ENCODE measurements at regions not wholly inside any gene's neighbourhood (a gene's known extent, or its start where the extent isn't known, plus 50 kb on each side); places are given as distances from the start of the nearest gene placed in this dataset.
"Not testable (repeated sequence)": the region's sequence is repeated elsewhere in the genome, so short reads cannot be mapped to it uniquely, and the experiment has no call there.

DNA sequence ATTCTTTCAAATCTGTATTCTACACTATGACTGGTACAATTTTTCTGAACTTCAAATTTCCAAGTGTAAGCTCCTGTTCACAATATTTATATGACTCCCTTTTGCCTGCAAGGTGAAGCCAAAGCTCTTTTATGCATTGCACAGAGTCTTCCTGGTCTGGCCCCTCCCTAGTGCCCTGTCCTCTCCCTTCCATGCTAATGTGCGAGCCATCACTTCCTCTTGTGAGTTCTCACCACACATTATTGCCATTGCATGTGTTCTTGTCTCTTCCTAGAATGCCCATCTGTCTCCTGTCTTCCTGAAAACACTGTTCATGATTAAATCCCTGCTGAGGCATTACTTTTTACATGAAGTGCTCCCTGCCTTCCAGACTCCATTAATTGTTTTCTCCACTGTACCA, 169.9 kb downstream of the MC4R start:
- no peak for DNase-seq (ENCODE audit: low read depth)

DNA sequence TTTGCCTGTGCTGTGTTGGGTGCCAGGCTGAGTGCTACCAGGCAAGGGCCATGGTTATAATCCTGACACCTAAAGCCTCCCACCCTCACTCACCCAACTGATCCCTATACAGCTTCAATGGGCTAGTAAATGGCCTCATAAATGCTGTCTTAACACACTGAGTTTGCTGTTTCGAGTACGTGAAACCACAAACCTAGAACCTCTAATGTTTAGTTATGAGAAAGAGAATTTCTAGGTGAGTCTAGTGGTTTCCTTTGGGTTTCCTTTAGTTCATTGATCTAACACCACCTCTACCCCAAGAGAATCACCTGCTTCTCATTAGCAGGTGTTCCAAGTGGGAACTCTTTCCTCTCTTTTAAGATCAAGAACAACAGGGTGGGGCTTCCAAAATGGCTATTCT, 172.0 kb downstream of the MC4R start:
- no peak for DNase-seq (ENCODE audit: low read depth)

DNA sequence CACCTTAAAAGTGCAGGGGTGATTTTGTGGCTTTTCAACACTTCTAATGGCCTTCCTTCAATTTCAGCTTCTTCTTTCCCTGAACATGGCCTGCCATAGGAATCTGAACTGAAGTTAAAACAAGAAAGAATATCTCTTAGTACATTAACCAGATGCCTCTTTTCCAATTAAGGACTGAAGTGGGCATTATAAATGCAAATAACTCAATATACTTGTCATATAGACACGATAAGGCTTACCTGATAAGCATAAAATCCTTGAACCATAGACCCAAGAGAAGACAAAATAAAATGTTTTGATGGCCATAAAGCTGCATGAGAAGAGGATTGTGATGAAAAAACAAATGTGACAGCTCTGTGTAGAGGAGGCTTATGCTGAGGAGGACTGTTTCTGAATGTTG, 173.1 kb downstream of the MC4R start:
- no peak for DNase-seq (ENCODE audit: low read depth)

DNA sequence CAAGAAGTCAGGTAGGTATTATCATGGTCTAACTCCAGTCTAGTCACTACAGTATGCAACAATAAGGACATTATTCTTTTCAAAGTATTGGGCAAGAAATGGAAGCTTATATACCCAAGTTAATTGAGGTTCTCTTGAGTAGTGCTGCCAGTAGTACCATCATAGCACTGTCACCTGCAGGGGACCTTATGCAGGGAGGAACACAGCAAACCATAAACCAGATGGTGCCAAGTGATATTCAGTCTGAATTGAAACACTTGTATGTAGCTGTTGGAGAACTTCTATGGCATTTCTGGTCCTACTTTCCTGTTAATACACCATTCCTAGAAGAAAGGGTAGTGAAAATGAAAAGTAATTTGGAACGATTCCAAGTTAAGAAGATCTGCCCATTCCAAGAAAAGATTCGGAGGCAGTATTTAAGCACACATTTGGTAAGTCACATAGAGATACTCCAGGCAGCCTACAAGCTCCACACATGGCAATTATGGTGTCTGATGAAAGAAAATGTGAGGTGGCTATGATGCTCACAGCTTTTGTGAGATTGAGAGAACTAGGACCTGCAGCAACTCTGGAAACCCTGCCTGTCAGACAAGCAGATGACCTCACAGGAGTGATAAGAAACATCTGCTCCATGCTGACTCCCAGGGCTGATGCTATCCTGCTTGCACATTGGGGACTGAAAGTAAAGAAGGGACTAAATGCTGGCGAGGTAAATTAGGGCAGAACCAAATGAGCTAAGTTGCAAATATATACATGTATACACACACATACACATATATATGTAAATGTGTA, 174.7 kb downstream of the MC4R start:
- no peak for DNase-seq (ENCODE audit: low read depth)

DNA sequence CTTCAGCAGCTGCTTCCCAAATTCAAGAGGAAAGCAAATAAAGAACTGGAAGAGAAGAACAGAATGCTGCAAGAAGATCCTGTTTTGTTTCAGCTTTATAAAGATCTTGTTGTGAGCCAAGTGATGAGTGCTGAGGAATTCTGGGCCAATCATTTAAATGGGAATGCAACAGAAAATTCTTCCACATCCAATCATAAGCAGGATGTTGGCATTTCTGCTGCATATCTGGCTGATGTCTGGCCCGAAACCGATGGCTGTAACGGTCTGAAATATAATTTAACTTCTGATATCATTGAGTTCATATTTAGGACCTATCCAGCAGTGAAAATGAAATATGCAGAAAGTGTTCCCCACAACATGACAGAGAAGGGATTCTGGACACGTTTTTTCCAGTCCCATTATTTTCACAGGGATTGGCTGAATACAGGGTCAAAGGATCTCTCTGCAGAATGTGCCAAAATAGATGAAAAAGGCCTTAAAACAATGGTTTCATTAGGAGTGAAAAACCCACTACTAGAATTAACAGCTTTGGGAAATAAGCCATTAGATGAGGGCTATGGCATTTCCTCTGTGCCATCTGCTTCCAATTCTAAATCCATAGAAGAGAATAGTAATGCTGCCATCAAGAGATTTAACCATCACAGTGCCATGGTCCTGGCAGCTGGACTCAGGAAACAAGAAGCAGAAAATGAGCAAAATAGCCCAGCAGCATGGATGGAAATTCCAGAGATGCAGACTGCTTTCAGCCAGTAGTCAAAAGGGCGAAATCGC, 175.6 kb downstream of the MC4R start:
- DNase-seq (ENCODE audit: low read depth), result no peak

DNA sequence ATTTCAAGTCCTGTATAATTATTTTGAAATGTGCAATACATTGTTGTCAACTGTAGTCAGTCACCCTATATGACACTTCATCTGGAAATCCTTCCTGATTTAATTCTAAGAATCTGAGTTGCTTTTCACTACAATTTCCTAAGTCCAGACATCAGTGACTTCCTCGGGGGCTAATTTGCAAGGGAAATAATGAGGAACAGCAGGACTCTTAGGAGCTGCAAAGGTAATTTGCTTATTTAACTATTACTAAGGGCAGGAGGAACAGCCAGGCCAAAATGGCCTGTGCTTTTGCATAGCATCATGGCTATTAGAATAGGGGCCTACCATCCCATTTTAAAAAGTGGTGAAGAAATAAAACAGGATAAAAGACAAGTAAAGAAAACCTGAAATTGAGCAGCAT, 178.8 kb downstream of the MC4R start:
- DNase-seq (ENCODE audit: low read depth), result no peak

DNA sequence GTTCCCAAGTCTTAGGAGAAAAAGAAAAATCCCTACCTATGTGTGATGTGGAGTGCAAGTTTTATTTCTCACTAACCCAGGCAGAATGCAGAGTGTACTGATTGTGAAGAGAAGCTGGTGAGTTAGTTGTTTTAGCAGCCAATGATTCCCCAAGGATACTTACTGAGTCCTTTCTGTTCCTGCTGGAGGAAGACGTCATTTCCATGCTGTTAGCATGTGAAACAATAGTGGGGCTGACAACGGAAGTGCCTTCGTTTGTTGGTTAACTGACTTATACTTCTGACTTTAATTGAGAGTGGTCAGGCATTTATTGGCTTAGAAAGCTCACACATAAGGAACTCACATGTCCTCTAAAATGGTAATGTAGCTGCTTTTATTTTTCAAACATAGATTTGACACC, 180.6 kb downstream of the MC4R start:
- DNase-seq (ENCODE audit: low read depth), result no peak

DNA sequence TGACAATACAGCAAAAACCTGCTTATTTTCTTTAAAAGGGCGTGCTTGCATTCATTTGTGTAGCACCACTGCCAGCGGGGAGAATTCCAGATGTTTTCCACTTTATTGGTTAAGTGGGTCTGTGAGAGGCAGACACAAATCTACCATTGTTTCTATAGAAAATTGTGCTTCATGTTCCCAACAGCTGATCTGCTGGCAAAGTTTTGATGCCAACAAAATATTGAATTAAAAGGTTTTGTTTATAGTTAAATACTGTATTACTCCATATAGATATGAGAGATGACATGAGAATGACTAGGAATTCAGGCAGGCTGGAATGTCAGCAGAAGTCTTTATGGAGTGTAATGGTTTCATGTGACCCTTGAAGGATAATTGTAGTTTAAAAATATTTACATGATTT, 182.7 kb downstream of the MC4R start:
- no peak for DNase-seq (ENCODE audit: low read depth)

DNA sequence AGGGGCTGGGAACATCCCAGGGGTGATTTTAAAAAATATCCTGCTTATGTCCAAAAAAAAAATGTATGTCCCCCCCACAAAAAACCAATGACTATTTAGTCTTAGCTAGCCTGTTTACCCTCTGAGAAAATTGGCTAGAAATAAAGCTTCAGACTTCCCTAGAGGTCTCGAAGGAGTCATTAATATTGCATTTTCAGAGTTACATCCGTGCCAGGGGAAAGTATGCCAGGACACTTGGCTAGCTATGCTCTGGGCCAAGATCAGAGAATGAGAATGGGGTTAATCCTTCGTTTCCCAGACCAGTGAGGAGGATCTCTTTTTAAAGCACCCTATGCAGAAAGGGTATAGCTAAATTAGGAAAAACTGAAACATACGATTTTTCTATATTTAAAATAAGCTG, 183.6 kb downstream of the MC4R start:
- no peak for DNase-seq (ENCODE audit: low read depth)

DNA sequence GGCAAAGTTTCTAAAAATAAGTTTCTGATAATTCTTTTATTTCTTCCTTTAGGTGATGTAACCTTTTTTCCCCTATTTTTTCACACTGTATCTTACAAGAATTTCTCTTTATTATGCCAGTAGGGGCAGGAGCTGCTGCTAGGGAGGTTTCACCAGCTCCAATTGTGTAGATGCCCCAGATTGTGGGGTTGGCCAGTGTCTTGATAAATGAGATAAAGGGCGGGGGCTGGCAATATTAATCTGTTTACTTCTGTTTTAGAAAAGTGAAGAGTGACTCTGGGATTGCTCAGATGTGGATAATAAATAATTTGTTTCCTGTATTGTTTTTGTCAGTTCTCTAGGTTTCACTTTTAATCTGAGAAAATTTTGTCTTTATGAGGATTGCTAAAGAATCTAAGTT, 190.4 kb downstream of the MC4R start:
- DNase-seq (ENCODE audit: low read depth), result no peak

DNA sequence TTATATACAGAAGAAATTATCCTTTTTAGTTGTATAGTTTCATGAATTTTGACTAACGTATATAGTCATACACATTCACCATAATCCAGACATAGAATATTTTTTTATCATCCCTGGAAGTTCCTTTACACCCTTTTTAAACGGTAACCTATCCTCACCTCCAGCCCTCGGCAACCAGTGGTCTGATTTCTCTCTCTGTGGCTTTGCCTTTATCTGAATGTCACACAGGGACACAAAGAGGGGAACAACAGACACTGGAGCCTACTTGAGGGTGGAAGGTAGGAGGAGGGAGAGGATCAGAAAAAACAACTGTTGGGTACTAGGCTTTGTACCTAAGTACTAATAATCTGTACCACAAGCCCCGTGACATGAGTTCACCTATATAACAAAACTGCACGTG, 191.9 kb downstream of the MC4R start:
- DNase-seq (ENCODE audit: low read depth), result no peak

DNA sequence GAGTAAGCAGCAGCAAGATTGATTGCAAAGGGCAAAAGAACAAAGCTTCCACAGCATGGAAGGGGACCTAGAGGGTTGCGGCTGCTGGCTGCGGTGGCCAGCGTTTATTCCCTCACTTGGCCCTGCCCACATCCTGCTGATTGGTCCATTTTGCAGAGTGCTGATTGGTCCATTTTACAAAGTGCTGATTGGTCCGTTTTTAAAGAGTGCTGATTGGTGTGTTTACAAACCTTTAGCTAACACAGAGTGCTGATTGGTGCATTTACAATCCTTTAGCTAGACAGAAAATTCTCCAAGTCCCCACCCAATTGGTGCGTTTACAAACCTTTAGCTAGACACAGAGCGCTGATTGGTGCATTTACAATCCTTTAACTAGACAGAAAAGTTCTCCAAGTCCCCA, 194.4 kb downstream of the MC4R start:
- DNase-seq (ENCODE audit: low read depth), result not testable (repeated sequence)

DNA sequence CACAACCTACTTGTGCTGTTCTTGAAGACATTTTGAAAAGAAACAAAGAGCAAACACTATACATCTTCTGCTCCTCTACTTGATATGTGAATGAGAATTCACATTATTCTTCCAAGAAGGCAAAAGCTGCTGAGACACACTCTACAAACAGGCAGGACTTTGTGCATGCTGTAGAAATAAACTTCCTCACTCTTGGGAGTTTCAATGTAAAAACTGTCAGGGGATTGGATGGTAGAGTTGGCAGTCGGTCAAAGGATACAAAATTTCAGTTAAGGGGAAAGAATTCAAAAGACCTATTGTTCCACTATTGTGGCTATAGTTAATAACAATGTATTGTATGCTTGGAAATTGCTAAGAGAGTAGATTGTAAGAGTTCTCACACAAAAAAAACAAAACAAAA, 196.3 kb downstream of the MC4R start:
- DNase-seq (ENCODE audit: low read depth), result no peak

DNA sequence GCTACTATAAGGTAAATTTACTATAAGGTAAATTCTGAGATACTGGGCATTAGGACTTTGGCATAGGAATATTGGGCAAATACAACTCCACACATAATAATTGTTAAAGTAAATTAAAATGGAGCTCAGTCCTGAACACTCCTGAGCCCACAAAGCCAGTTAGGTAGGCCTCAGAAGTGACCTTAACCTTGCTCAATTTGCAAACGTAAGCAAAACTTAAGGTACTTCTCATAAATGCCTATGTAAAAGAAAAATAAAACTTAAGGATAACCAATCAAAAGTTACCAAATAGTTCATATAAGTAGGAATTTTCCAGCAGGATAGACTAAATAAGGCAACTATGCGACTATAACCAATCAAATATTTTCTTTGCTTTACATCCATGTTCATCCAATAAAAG, 197.7 kb downstream of the MC4R start:
- DNase-seq (ENCODE audit: low read depth), result no peak

DNA sequence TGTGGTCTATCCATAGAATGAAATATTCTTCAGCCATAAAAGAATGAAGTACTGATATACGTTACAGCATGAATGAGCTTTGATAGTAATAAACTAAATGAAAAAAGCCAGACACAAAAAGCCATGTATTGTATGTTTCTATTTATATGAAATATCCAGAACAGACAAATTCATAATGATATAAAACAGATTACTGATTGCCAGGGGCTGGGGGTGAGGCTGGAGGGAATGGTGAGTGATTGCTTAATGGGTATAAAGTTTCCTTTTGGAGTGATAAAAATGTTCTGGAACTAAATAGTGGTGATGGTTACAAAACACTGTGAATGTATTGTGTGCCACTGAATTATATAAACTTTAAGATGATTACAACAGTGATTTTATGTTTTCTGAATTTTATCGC, 200.5 kb downstream of the MC4R start:
- no peak for DNase-seq (ENCODE audit: low read depth)

DNA sequence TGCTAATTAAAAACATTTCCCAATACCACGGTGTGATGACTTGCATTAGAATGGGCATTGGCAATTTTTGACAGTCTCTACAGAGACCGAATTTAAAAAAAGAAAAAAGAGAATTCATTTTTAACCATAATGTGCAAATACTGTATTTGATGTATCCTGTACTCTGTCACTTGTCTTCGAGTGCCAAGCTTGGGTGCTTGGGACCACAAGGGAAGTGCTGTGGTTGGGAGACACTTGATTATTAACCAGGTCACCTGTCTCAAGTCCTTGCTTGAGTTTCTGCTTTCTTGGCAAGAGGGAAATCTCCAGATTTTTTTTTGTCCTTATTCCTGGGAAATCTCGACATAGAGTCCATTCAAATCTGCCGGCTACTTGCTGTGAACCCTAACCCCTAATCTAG, 209.0 kb downstream of the MC4R start:
- DNase-seq (ENCODE audit: low read depth), result no peak

DNA sequence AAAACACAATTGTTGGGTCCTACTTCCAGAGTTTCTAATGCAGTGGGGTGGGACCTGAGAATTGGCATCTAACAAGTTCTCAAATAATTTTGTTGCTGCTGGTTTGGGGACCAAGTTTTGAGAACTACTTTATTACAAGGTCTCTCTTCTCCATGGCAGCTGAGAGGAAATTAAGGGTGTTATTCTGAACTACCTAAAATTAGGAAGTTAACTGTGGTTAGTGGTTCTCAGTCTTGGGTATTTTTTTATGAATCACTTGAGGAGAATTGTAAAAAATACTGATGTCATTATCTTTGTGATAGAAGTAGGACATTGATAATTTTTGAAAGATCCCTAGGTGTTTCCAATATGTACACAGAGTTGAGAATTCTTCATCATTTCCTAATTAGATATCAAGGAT, 210.2 kb downstream of the MC4R start:
- no peak for DNase-seq (ENCODE audit: low read depth)

DNA sequence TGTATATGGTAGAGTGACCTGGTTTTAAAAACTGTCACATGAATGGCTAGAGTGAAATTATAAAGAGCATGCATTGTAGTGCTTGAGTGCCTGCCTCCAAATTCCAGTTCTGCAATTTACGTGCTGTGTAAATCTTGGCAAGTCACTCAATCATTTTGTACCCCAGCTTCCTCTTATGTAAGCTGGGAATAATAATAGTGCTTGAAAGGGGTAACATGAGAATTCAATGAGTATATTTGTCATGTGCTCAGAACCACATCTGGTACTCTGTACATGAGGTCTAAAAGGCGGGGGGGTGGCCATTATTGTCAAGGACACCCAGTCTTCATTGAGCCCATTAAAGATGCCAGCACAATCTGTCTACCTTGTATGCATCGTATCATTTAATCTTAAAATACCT, 214.8 kb downstream of the MC4R start:
- no peak for DNase-seq (ENCODE audit: low read depth)

DNA sequence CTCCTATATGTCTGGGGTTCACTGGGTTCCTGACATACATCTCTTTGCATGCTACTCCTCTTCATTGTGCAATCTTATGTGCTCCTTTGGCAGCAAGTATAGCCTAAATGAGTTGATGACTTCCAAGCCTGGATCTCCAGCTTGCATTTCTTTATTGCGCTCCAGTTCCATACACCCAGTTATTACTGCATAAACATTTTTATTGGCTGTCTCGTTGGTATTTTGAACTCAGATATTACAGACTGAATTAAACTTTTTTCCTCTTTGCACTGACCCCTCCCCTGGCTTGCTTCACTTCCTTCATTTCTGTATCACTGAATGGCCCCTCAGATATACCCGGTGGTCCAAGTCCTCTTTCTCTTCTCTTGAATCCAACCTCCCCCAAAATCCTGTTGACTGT, 219.2 kb downstream of the MC4R start:
- no peak for DNase-seq (ENCODE audit: low read depth)

DNA sequence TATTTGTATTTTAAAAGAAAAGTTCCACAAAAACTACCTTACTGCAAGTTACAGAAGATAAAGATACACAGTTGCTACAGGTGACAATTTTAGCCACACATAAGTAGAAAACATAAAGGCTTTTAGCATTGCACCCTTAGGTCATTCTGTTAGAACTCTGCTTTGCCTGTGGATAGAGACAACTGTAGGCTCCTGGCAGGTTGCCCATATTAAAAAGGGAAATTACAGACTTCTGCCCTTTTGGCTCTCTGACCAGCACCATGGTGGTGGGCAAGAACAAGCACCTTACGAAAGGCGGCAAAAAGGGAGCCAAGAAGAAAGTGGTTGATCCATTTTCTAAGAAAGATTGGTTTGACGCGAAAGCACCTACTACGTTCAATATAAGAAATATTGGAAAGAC, 223.3 kb downstream of the MC4R start:
- no peak for DNase-seq (ENCODE audit: low read depth)

DNA sequence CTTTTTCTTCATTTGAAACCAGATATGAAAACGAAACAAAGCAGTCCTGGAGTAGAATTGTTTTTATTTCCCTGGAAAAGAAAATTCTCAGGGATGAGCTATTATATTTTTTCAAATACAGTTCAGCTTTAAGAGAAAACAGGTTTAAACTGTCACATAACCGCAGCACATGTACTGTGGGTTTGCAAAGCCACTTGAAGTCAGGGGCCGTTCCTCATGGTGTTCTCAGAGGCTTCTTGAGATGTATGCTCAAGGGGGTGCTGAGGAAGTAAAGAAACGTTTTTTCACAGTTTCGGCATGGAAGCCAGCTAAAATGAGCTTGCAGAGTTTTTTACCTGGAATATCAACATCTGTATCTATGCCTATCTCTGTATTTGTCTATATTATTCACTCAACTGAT, 225.3 kb downstream of the MC4R start:
- DNase-seq (ENCODE audit: low read depth), result no peak

DNA sequence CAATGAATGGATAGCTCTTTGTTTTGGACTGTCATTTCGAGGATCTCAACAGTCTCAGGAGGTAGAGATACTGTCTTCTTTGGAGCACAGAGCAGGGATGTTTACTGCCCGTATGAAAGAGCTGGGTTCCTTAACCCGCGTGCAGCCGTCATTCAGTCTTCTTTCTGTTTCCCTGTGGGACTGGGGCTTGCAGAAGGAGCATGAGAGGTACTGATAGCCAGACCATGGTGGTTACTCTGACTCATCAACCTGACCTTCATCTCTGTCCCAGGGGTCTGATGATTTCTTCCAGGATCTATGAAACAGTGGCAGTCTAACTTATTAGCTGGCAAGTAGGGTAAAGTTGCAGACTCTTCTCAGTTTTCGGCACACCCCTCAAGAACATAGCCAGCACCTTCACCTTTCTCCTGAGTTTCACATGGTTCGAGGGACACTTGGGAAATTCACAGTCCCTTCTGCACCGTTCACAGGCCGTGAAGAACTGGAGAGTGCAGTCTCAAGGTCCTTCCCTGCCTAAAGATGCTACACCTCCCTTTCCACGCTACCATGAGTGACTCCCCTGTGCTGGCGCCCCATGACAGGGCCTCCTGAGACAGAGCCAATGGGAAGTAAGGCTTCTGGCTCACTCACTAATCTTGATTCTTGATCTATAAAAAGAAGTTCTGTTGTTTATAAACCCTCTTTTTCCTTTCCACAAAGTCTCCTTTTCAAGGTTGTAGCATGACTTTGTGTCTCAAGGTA, 226.2 kb downstream of the MC4R start:
- DNase-seq (ENCODE audit: low read depth), result no peak

DNA sequence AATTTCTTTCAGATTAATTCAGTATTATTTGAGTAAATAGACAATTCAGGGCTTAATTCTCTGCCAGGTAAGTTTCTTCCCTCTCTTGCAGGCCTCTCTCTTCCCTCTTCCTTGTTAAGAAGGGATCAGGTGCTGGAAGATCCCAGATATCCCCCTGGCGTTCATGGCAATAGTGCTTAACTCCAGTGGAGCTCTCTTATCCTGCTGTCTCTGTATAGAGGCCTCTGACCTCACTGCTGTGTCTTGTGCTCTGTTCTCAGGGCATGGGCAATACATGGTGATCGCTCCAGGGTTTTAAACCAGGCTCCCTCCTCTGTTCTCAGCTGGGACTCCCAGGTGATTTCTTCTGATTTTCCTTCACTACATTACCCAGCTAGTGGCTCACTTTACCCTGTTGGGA, 226.8 kb downstream of the MC4R start:
- no peak for DNase-seq (ENCODE audit: low read depth)

All from stimulated activated CD8-positive, alpha-beta memory T cell treated with anti-CD3 and anti-CD28 coated beads, Interleukin-15, amount 100 ng/mL, for 1 hour (primary cell).